Adrenal gland (tissue), 5 donors: ENCODE measurements at regions not wholly inside any gene's neighbourhood (a gene's known extent, or its start where the extent isn't known, plus 50 kb on each side); places are given as distances from the start of the nearest gene placed in this dataset.

Source experiments
- CTCF ChIP-seq, 6 experiments: fragments of 450-650 bp in 4 of 6; fragments of 200-600 bp in 2 of 6; sonication (generic) in 1 of 6; IDR thresholded peaks; 1 replicate in 5 of 6; 2 replicates in 1 of 6; pipeline versions ENCODE4 v1.5.1 to v1.8.0; 2016 to 2021; ENCODE audit warnings: antibody characterized with exemption in 6 of 6, mild to moderate bottlenecking in 2 of 6, moderate library complexity in 1 of 6
- POLR2A ChIP-seq, 2 donors: fragments of 450-650 bp; IDR thresholded peaks; one replicate each; pipeline ENCODE4 v1.6.1; 2017; ENCODE audit warnings: antibody characterized with exemption in 2 of 2, mild to moderate bottlenecking in 2 of 2, moderate library complexity in 1 of 2
- donor health status: DM: no; HTN: no; CAD: no.

GRCh38 chr6:48747471-48747870 lies 636.5 kb upstream of the PTCHD4 start:
- TF ChIP-seq CTCF (IDR thresholded peaks at IDR 0.05) (no peak), POLR2A (IDR thresholded peaks at IDR 0.05) (no peak)
